22Rv1 (cell line): ENCODE measurements at regions not wholly inside any gene's neighbourhood (a gene's known extent, or its start where the extent isn't known, plus 50 kb on each side); places are given as distances from the start of the nearest gene placed in this dataset.
"Not testable (repeated sequence)": the region's sequence is repeated elsewhere in the genome, so short reads cannot be mapped to it uniquely, and the experiment has no call there.

Experiments used
- H3K27ac ChIP-seq: fragments of 450-650 bp; 2 replicates; pipeline ENCODE4 v1.5.1; 2017
- CTCF ChIP-seq: fragments of 450-650 bp; IDR thresholded peaks from 2 replicates; pipeline ENCODE4 v1.5.1; 2017; ENCODE audit warnings: mild to moderate bottlenecking
- ZFX ChIP-seq: fragments of 450-650 bp; IDR thresholded peaks from 2 replicates; pipeline ENCODE4 v1.6.1; 2017; ENCODE audit warnings: antibody characterized with exemption, borderline replicate concordance

GRCh38 chr3:153768561-153769469, 352.4 kb upstream of the ARHGEF26 start:
- TF ChIP-seq ZFX (no peak), CTCF (peak; percentile 91)
- no peak overlapping the region for H3K27ac ChIP-seq

- no peak overlapping the region for H3K27ac ChIP-seq
- TF ChIP-seq CTCF, result no peak
- TF ChIP-seq ZFX, result no peak
These were observed 338.1 kb upstream of the ARHGEF26 start for GRCh38 chr3:153783106-153783505.

DNA sequence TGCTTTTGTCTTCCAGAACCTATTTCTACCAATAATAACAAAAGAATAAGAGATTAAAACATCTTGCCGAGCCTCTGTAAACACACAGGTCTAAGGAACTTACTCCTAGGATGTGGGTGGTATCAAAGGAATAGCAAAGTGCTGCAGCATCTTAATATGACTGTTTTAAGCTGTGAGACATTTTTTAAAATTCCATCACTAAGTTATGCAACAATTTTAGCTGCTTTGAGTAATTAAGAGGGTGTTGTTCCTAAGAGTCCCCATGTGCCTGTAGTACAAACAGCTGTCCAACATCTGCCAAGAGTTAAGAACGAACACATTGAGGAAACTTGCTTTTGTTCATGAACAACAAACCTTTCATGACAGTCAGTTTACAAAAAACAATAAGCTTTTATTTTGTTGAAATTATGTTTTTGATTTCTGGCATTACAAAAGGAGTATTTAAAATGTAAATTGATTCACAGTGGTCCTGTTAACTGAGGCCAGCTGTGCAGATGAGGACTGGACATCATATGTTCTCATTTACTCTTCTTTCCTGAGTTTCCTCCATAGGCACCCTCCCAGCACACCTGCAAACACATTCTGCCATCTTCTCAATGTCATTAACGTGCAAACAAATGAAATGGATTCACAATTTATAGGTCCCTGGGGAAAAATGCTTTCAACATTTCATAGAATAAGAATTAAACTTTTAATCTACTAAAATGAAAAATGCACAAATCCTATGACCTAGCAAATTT, 337.3 kb upstream of the ARHGEF26 start:
- no peak overlapping the region for H3K27ac ChIP-seq
- TF ChIP-seq ZFX (no peak), CTCF (no peak)

DNA sequence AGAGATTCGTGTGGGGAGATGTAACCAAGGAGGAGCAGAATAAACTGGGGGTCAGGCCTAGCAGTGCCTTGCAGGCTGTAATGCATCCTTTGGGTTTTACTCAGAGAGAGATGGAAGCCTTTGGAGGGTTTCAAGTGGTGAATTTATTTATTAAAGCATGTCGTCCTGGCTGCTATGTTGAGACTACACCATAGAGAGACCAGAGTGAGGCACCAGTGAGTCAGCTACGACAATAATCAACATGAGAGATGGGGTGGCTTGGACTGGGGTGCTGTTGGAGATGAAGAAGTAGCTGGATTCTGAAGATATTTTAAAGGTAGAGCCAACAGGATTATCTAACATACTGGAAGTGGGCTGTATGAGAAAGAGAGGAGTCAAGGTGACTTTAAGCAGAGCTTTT, 335.3 kb upstream of the ARHGEF26 start:
- no peak overlapping the region for H3K27ac ChIP-seq
- TF ChIP-seq CTCF (no peak), ZFX (no peak)

GRCh38 chr3:153789380-153789779, 331.8 kb upstream of the ARHGEF26 start:
- H3K27ac ChIP-seq, result no peak overlapping the region
- TF ChIP-seq CTCF (no peak), ZFX (no peak)

GRCh38 chr3:153797056-153797455, 324.1 kb upstream of the ARHGEF26 start:
- H3K27ac ChIP-seq, result not testable (repeated sequence)

DNA sequence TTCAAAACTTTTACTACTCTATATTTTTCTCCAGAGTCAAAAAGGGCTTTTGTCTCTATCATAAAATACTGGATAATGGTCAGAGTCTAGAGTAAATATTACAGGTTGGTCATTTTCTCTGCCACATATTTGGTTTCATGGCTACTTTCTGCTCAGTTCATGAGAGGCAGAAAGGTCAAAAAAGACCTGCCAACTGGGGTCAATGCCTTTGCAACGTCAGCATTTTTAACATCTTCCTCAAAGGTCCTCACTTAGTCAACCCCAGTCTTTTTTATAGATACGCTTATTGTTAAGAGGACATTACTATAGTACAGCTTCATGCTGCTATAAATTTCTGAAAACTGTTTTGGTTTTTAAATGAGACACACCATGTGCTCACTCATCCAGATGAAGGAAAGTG, 312.1 kb upstream of the ARHGEF26 start:
- TF ChIP-seq CTCF (no peak), ZFX (no peak)
- no peak overlapping the region for H3K27ac ChIP-seq
